AG04449 (cell line): ENCODE measurements at regions not wholly inside any gene's neighbourhood (a gene's known extent, or its start where the extent isn't known, plus 50 kb on each side); places are given as distances from the start of the nearest gene placed in this dataset.
A peak's percentile ranks its signal among the peaks of the same experiment; 100 is the strongest.

Source experiments
- CTCF ChIA-PET: fragments of 350-600 bp; formaldehyde crosslinking; extraction: SDS; loops from one replicate; lab custom pipeline; 2021; ENCODE audit warnings: antibody characterized with exemption; lab: Yijun Ruan, JAX
- POLR2A ChIA-PET: fragments of 400-600, 350-600 bp; formaldehyde crosslinking; extraction: SDS; loops from one replicate; lab custom pipeline; 2020; ENCODE audit warnings: antibody characterized with exemption, inconsistent platforms; lab: Yijun Ruan, JAX
- DNase-seq: peaks from one replicate; pipeline ENCODE4 v3.0.0-alpha.2; 2010; ENCODE audit warnings: low read depth, low spot score
- H3K4me3 ChIP-seq: 2 replicates; pipeline ENCODE4 v1.5.1; 2011; ENCODE audit warnings: low read depth, mild to moderate bottlenecking, control low read depth, low read length
- CTCF ChIP-seq: IDR thresholded peaks from one replicate; pipeline ENCODE4 v1.5.1; 2011; ENCODE audit warnings: mild to moderate bottlenecking, moderate library complexity, low read length, control low read depth, inconsistent platforms; ENCODE audit not compliant: insufficient read depth; ENCODE audit errors: missing control alignments

GRCh38 chr11:27200779-27201453 is 160.3 kb downstream of the BBOX1 start:
- POLR2A ChIA-PET, result no interaction called here
- H3K4me3 ChIP-seq, result no peak overlapping the region
- CTCF ChIA-PET, result interaction anchor here (0.7 to 6.4 kb wide), 10 partner anchors 9 to 297 kb away, joined by 3 to 35 read pairs (median 8); no protein-coding TSS in a partner anchor

GRCh38 chr11:27196203-27196897 is 155.7 kb downstream of the BBOX1 start:
- no peak overlapping the region for H3K4me3 ChIP-seq
- ChIA-PET CTCF (interaction anchor here (0.5 to 6.6 kb wide), 9 partner anchors 9 to 292 kb away, joined by 3 to 39 read pairs (median 4); no protein-coding TSS in a partner anchor), POLR2A (interaction anchor here (0.6 to 1.1 kb wide), 3 partner anchors 11 to 91 kb away, joined by 3 to 4 read pairs (median 4); no protein-coding TSS in a partner anchor)
- no peak for TF ChIP-seq CTCF
- peak; percentile 67 for DNase-seq

More at GRCh38 chr11:27200779-27201453, 160.3 kb downstream of the BBOX1 start:
- no peak for TF ChIP-seq CTCF
- DNase-seq, result no peak

- POLR2A ChIA-PET, result interaction anchor here (0.6 to 1.1 kb wide), 3 partner anchors 12 to 92 kb away, joined by 3 to 4 read pairs (median 4); no protein-coding TSS in a partner anchor
- TF ChIP-seq CTCF, result no peak
- CTCF ChIA-PET, result interaction anchor here (0.5 to 6.6 kb wide), 9 partner anchors 9 to 292 kb away, joined by 3 to 39 read pairs (median 4); no protein-coding TSS in a partner anchor
- H3K4me3 ChIP-seq, result no peak overlapping the region
- DNase-seq, result no peak
Observed at GRCh38 chr11:27195837-27196202, 155.2 kb downstream of the BBOX1 start.

DNA sequence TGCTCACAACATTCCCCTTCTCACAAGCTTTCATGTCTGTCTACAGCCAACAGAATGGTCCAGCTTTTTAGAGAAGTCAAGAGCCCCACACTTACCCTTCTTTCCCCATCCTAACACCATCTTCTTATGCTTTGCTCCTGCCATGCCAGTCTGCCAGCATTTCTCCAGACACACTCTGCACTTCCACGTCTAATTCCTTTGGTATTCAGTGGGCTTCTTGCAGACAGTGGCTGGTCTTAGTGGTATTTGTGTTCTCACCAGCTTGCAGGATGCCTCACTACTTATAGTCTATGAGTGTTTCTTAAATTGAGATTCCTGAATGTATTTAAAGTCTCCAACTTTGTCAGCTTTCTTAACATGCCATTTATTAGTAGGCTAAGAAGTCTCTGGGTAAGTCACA is 154.4 kb downstream of the BBOX1 start:
- POLR2A ChIA-PET, result no interaction called here
- no peak for DNase-seq
- no peak overlapping the region for H3K4me3 ChIP-seq
- CTCF ChIA-PET, result interaction anchor here (0.9 to 6.6 kb wide), 7 partner anchors 10 to 291 kb away, joined by 3 to 39 read pairs (median 5); no protein-coding TSS in a partner anchor
- no peak for TF ChIP-seq CTCF

DNA sequence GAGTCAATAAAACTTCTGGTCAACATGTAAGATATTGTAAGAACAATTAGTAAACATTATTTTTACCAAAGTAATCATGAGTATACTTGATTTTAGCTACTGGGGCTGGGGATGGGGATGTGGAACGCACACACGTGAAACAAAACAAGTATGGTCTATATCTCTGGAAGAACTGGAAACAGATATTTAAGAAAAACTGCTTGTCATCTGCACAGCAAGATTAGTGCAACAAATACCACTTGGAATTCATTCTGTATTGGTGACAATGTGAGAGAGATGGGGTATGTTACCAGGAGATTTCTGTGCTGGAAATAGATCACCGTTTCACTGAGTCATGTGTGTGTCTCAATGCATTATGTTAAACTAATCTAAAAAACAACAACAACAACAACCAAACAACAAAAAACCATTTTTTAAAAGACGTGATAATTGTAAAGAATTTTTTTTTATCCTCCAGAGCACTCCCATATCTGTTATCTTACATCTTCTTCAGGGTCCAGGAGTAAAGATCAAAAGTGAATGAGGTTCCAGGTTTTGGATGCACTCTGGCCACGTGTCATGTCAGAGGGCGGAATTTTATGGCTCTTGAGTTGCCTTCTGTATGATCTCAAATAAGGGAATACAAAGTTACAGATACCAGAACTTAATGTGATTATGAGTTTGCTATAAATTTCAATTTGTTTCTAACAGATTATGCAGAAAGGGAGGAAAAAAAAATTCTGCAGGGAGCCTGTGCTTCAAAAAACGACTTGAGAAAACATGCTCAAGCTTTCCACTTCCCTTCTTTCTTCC is 153.0 kb downstream of the BBOX1 start:
- POLR2A ChIA-PET, result no interaction called here
- H3K4me3 ChIP-seq, result no peak overlapping the region
- TF ChIP-seq CTCF, result no peak
- CTCF ChIA-PET, result interaction anchor here (1.4 to 6.6 kb wide), 4 partner anchors 9 to 292 kb away, joined by 5 to 39 read pairs (median 10); no protein-coding TSS in a partner anchor
- no peak for DNase-seq
